Panc1 (cell line): ENCODE measurements at regions not wholly inside any gene's neighbourhood (a gene's known extent, or its start where the extent isn't known, plus 50 kb on each side); places are given as distances from the start of the nearest gene placed in this dataset.

ENCODE experiments used
- ATAC-seq: fragments of 200-7000 bp; cut with Tn5 transposase; 2 replicates; pipeline ENCODE4 v1.9.1; 2020; ENCODE audit warnings: mild to moderate bottlenecking, moderate library complexity
- BruUV-seq: library from RNA; stranded (reverse); fragments of 400-500 nt; replicated peaks from 2 replicates; lab custom pipeline; 2021; lab: Mats Ljungman, UMichigan
- CTCF ChIA-PET: fragments of 300-600 bp; sonication (Branson Sonifier 250); formaldehyde crosslinking; loops from one replicate; lab custom pipeline; 2022; ENCODE audit warnings: antibody characterized with exemption; lab: Charles Lee
- POLR2A ChIA-PET: fragments of 300-600 bp; sonication (Branson Sonifier 250); formaldehyde crosslinking; loops from one replicate; lab custom pipeline; 2022; ENCODE audit warnings: antibody characterized with exemption; lab: Charles Lee
- DNase-seq: peaks from one replicate; pipeline ENCODE4 v3.0.0-alpha.2; 2010; ENCODE audit warnings: low read depth, low spot score
- H3K27ac ChIP-seq: 2 replicates; pipeline ENCODE4 v1.5.1; 2011; ENCODE audit warnings: mild to moderate bottlenecking, low read length, inconsistent platforms
- H3K27me3 ChIP-seq: fragments of 200-500 bp; sonication (Bioruptor generic); 2 replicates; pipeline ENCODE4 v1.6.0; 2014; ENCODE audit warnings: low read length, inconsistent platforms; ENCODE audit not compliant: control insufficient read depth, insufficient read depth
- H3K36me3 ChIP-seq: fragments of 200-500 bp; sonication (Bioruptor generic); 2 replicates; pipeline ENCODE4 v1.5.1; 2014; ENCODE audit warnings: inconsistent platforms, mild to moderate bottlenecking, low read length, moderate library complexity; ENCODE audit not compliant: control insufficient read depth, insufficient read depth
- H3K4me1 ChIP-seq: 2 replicates; pipeline ENCODE4 v1.5.1; 2011; ENCODE audit warnings: inconsistent platforms, mild to moderate bottlenecking, low read length, moderate library complexity; ENCODE audit not compliant: control insufficient read depth, insufficient read depth
- H3K4me3 ChIP-seq, 2 experiments: 2 replicates each; pipeline ENCODE4 v1.5.1; 2011 to 2012; ENCODE audit warnings: low read depth in 2 of 2, low read length in 2 of 2, mild to moderate bottlenecking in 2 of 2, inconsistent platforms in 1 of 2, moderate library complexity in 1 of 2
- H3K9me3 ChIP-seq: fragments of 200-500 bp; sonication (Bioruptor generic); 2 replicates; pipeline ENCODE4 v1.5.1; 2014; ENCODE audit warnings: low read depth, mild to moderate bottlenecking, inconsistent platforms, low read length, moderate library complexity; ENCODE audit not compliant: control insufficient read depth, insufficient read depth
- CTCF ChIP-seq: fragments of 450-650 bp; IDR thresholded peaks from 2 replicates; pipeline ENCODE4 v1.5.1; 2017; ENCODE audit warnings: mild to moderate bottlenecking
- POLR2AphosphoS5 ChIP-seq: IDR thresholded peaks from 2 replicates; pipeline ENCODE4 v1.6.1; 2012; ENCODE audit warnings: mild to moderate bottlenecking, low read depth, low read length, moderate library complexity
- REST ChIP-seq, 2 experiments: IDR thresholded peaks; 2 replicates each; pipeline ENCODE4 v1.6.1; 2011 to 2012; ENCODE audit warnings: low read depth in 2 of 2, control low read depth in 1 of 2, low read length in 1 of 2, mild to moderate bottlenecking in 1 of 2, moderate library complexity in 1 of 2; ENCODE audit not compliant: insufficient read depth in 1 of 2
- SIN3A ChIP-seq: IDR thresholded peaks from 2 replicates; pipeline ENCODE4 v1.6.1; 2012; ENCODE audit warnings: low read depth, mild to moderate bottlenecking, low read length, moderate library complexity, borderline replicate concordance; ENCODE audit not compliant: insufficient read depth
- TCF7L2 ChIP-seq: IDR thresholded peaks from 2 replicates; pipeline ENCODE4 v1.6.1; 2011; ENCODE audit warnings: mild to moderate bottlenecking, low read depth, low read length, inconsistent platforms
- in situ Hi-C: cut with HindIII; loops from 2 replicates; pipeline ENCODE4 v1.10.0; 2016; ENCODE audit warnings: low sequenced_read_pairs, low pct_unique_long_range_greater_than_20kb
- intact Hi-C: fragments of 100-400 bp; cut with micrococcal nuclease; formaldehyde crosslinking; loops from one replicate; pipeline ENCODE4 v1.10.0; 2022; ENCODE audit not compliant: unreplicated experiment

GRCh38 chr2:155997538-155997937, 335.0 kb downstream of the NR4A2 start:
- POLR2A ChIA-PET = no interaction called here

GRCh38 chr2:155994315-155994714, 338.2 kb downstream of the NR4A2 start:
- TF ChIP-seq TCF7L2 = no peak
- no peak for TF ChIP-seq POLR2AphosphoS5
- TF ChIP-seq SIN3A = no peak
- no peak for TF ChIP-seq CTCF
- TF ChIP-seq REST (IDR thresholded peaks at IDR 0.05; ENCODE audit: insufficient read depth in 1 of 2, low read depth in 2 of 2, low read length in 1 of 2) = no peak
- BruUV-seq = no TSS peak

More at GRCh38 chr2:155997538-155997937, 335.0 kb downstream of the NR4A2 start:
- ATAC-seq (no peak), DNase-seq (no peak)
- no peak overlapping the region for H3K4me3 ChIP-seq
- TF ChIP-seq POLR2AphosphoS5 = no peak
- TF ChIP-seq REST (IDR thresholded peaks at IDR 0.05; ENCODE audit: insufficient read depth in 1 of 2, low read depth in 2 of 2, low read length in 1 of 2) = no peak
- TF ChIP-seq CTCF = no peak
- no peak for TF ChIP-seq TCF7L2
- no peak for TF ChIP-seq SIN3A
- in situ Hi-C loops = no loop called here
- no peaks in the 10 kb centered on the region for H3K9me3 ChIP-seq
- no TSS peak for BruUV-seq
- CTCF ChIA-PET = no interaction called here
- no peaks in the 10 kb centered on the region for H3K4me1 ChIP-seq
- no peaks in the 10 kb centered on the region for H3K36me3 ChIP-seq
- intact Hi-C loops = no loop called here
- H3K27ac ChIP-seq = no peak overlapping the region
- no peaks in the 10 kb centered on the region for H3K27me3 ChIP-seq

More at GRCh38 chr2:155994315-155994714, 338.2 kb downstream of the NR4A2 start:
- CTCF ChIA-PET = no interaction called here
- intact Hi-C loops = no loop called here
- no peaks in the 10 kb centered on the region for H3K9me3 ChIP-seq
- H3K27me3 ChIP-seq = no peaks in the 10 kb centered on the region
- no peak for ATAC-seq
- no peaks in the 10 kb centered on the region for H3K4me1 ChIP-seq
- no peak overlapping the region for H3K4me3 ChIP-seq
- no peak overlapping the region for H3K27ac ChIP-seq
- POLR2A ChIA-PET = no interaction called here
- in situ Hi-C loops = no loop called here
- no peak for DNase-seq
- H3K36me3 ChIP-seq = no peaks in the 10 kb centered on the region
